B cell (primary cell): ENCODE measurements at regions not wholly inside any gene's neighbourhood (a gene's known extent, or its start where the extent isn't known, plus 50 kb on each side); places are given as distances from the start of the nearest gene placed in this dataset.

Experiments
- CTCF ChIP-seq: fragments of 200-600 bp; IDR thresholded peaks from one replicate; pipeline ENCODE4 v1.8.0; 2022; ENCODE audit warnings: antibody characterized with exemption, mild to moderate bottlenecking
- EZH2 ChIP-seq: IDR thresholded peaks from 2 replicates; pipeline ENCODE4 v1.6.1; 2012; ENCODE audit warnings: borderline replicate concordance, low read depth, mild to moderate bottlenecking, moderate library complexity, low read length; ENCODE audit not compliant: insufficient read depth, poor library complexity, severe bottlenecking

- no peak for TF ChIP-seq CTCF
- no peak for TF ChIP-seq EZH2
These were observed 589.8 kb downstream of the BCKDHB start for GRCh38 chr6:80696268-80696667.
